Lower leg skin (tissue), 3 donors: ENCODE measurements at regions not wholly inside any gene's neighbourhood (a gene's known extent, or its start where the extent isn't known, plus 50 kb on each side); places are given as distances from the start of the nearest gene placed in this dataset.

Source experiments
- POLR2A ChIP-seq, 2 donors: fragments of 450-650 bp; IDR thresholded peaks; one replicate each; pipeline ENCODE4 v1.6.1; 2016 to 2017; ENCODE audit warnings: antibody characterized with exemption in 2 of 2, mild to moderate bottlenecking in 1 of 2, moderate library complexity in 1 of 2
- TF ChIP-seq, protein P1 (sequence below), 3 donors: fragments of 450-650 bp; IDR thresholded peaks; one replicate each; pipeline ENCODE4 v1.5.1; 2016; ENCODE audit warnings: antibody characterized with exemption in 3 of 3, mild to moderate bottlenecking in 3 of 3, moderate library complexity in 2 of 3

DNA sequence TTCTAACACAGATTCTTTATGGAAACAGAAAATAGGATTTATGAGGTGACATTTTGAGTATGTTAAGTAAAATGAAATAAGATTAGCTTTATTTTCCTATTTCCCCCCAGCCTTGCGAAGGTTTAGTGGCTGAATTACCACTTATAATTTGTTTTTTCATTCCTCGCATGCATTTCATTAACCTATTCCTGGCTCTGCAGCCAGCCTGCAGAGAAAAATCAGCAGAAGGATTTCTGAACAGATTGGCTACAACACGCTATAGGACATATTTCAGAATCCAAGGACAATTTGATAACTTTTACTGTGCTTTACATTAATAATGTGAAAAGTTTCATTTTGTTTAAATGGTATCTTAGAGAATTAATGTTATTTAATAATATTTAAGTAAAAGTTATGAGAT lies 162.4 kb upstream of the MMS22L start:
- TF ChIP-seq, protein P1, sequence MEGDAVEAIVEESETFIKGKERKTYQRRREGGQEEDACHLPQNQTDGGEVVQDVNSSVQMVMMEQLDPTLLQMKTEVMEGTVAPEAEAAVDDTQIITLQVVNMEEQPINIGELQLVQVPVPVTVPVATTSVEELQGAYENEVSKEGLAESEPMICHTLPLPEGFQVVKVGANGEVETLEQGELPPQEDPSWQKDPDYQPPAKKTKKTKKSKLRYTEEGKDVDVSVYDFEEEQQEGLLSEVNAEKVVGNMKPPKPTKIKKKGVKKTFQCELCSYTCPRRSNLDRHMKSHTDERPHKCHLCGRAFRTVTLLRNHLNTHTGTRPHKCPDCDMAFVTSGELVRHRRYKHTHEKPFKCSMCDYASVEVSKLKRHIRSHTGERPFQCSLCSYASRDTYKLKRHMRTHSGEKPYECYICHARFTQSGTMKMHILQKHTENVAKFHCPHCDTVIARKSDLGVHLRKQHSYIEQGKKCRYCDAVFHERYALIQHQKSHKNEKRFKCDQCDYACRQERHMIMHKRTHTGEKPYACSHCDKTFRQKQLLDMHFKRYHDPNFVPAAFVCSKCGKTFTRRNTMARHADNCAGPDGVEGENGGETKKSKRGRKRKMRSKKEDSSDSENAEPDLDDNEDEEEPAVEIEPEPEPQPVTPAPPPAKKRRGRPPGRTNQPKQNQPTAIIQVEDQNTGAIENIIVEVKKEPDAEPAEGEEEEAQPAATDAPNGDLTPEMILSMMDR (IDR thresholded peaks at IDR 0.05) = no peak
- TF ChIP-seq POLR2A (IDR thresholded peaks at IDR 0.05) = no peak
